ENCODE measurements at regions not wholly inside any gene's neighbourhood (a gene's known extent, or its start where the extent isn't known, plus 50 kb on each side); places are given as distances from the start of the nearest gene placed in this dataset.
"Not testable (repeated sequence)": the region's sequence is repeated elsewhere in the genome, so short reads cannot be mapped to it uniquely, and the experiment has no call there.

- Histone ChIP-seq H3K36me3 (ENCODE audit: low read depth) (no peaks in the 10 kb centered on the region), H3K4me1 (ENCODE audit: low read depth) (no peaks in the 10 kb centered on the region), H3K4me3 (no peak overlapping the region), H3K9me3 (no peaks in the 10 kb centered on the region)
- intact Hi-C loops (cut with DNase I, micrococcal nuclease): no loop called here
- DNase-seq (no peak), ATAC-seq (no peak)
- no peak for TF ChIP-seq CTCF (IDR thresholded peaks at IDR 0.05)
These were observed 129.1 kb upstream of the DOK5 start for GRCh38 chr20:54346276-54346675.

GRCh38 chr20:54347166-54347833 is 128.1 kb upstream of the DOK5 start:
- no peaks in the 10 kb centered on the region for H3K4me1 ChIP-seq (ENCODE audit: low read depth)
- no peaks in the 10 kb centered on the region for H3K9me3 ChIP-seq
- DNase-seq (no peak), ATAC-seq (no peak)
- H3K4me3 ChIP-seq: no peak overlapping the region
- no peaks in the 10 kb centered on the region for H3K36me3 ChIP-seq (ENCODE audit: low read depth)
- intact Hi-C loops (cut with DNase I, micrococcal nuclease): no loop called here
- no peak for TF ChIP-seq CTCF (IDR thresholded peaks at IDR 0.05)

- ATAC-seq: no peak
These were observed 125.0 kb upstream of the DOK5 start for GRCh38 chr20:54350415-54350814.

GRCh38 chr20:54351371-54352136 is 123.8 kb upstream of the DOK5 start:
- Histone ChIP-seq H3K9me3 (no peaks in the 10 kb centered on the region), H3K4me3 (no peak overlapping the region), H3K36me3 (ENCODE audit: low read depth) (no peaks in the 10 kb centered on the region), H3K4me1 (ENCODE audit: low read depth) (no peaks in the 10 kb centered on the region)
- no peak for TF ChIP-seq CTCF (IDR thresholded peaks at IDR 0.05)
- ATAC-seq (no peak), DNase-seq (no peak)
- intact Hi-C loops (cut with DNase I, micrococcal nuclease): no loop called here

More at GRCh38 chr20:54350415-54350814, 125.0 kb upstream of the DOK5 start:
- Histone ChIP-seq H3K36me3 (ENCODE audit: low read depth) (no peaks in the 10 kb centered on the region), H3K4me1 (ENCODE audit: low read depth) (no peaks in the 10 kb centered on the region), H3K4me3 (no peak overlapping the region), H3K9me3 (no peaks in the 10 kb centered on the region)
- intact Hi-C loops (cut with DNase I, micrococcal nuclease): no loop called here
- DNase-seq: no peak
- no peak for TF ChIP-seq CTCF (IDR thresholded peaks at IDR 0.05)

- H3K4me3 ChIP-seq; H3K4me1 ChIP-seq (ENCODE audit: low read depth); H3K36me3 ChIP-seq (ENCODE audit: low read depth); H3K9me3 ChIP-seq; intact Hi-C loops (cut with DNase I, micrococcal nuclease); DNase-seq; ATAC-seq: not testable (repeated sequence)
These were observed 122.9 kb upstream of the DOK5 start for GRCh38 chr20:54352541-54352940.

- no peaks in the 10 kb centered on the region for H3K9me3 ChIP-seq
- intact Hi-C loops (cut with DNase I, micrococcal nuclease): no loop called here
- H3K36me3 ChIP-seq (ENCODE audit: low read depth): no peaks in the 10 kb centered on the region
- DNase-seq: no peak
- no peaks in the 10 kb centered on the region for H3K4me1 ChIP-seq (ENCODE audit: low read depth)
- no peak overlapping the region for H3K4me3 ChIP-seq
- no peak for ATAC-seq
- TF ChIP-seq CTCF (IDR thresholded peaks at IDR 0.05): no peak
These were observed 122.1 kb upstream of the DOK5 start for GRCh38 chr20:54353292-54353691.

All from mucosa of descending colon (tissue), 3 donors.